ENCODE measurements at regions not wholly inside any gene's neighbourhood (a gene's known extent, or its start where the extent isn't known, plus 50 kb on each side); places are given as distances from the start of the nearest gene placed in this dataset.

GRCh38 chr10:121405096-121405495, 193.1 kb downstream of the FGFR2 start:
- no peak for TF ChIP-seq CTCF (optimal IDR thresholded peaks at IDR 0.05 in 1 of 3, IDR thresholded peaks at IDR 0.05 in 1 of 3, conservative IDR thresholded peaks at IDR 0.05 in 1 of 3; ENCODE audit: extremely low read depth in 1 of 3, insufficient read depth in 2 of 3, low read length in 3 of 3)
- no peak for TF ChIP-seq EZH2 (IDR thresholded peaks at IDR 0.05; ENCODE audit: low read length)
- H3K79me2 ChIP-seq (ENCODE audit: control insufficient read depth, insufficient read depth, low read length) = no peaks in the 10 kb centered on the region
- no peaks in the 10 kb centered on the region for H3K9me3 ChIP-seq (ENCODE audit: control insufficient read depth, low read depth, low read length)
- no peak overlapping the region for H3K4me2 ChIP-seq (ENCODE audit: control insufficient read depth, extremely low read depth, insufficient read depth, low read depth, low read length)
- FAIRE-seq (no peak), DNase-seq (ENCODE audit: low read depth, low spot score) (no peak)
- H4K20me1 ChIP-seq (ENCODE audit: control insufficient read depth, extremely low read depth, insufficient read depth, low read length) = no peaks in the 10 kb centered on the region
- no peak overlapping the region for H3K4me3 ChIP-seq (ENCODE audit: control insufficient read depth in 2 of 3, extremely low read depth in 1 of 3, insufficient read depth in 2 of 3, low read depth in 1 of 3, low read length in 3 of 3)
- H2AFZ ChIP-seq (ENCODE audit: control insufficient read depth, low read length) = no peak overlapping the region
- dilution Hi-C loops (cut with MboI; ENCODE audit: extremely low pct_ligation_motif_present, low sequenced_read_pairs) = no loop called here
- no peaks in the 10 kb centered on the region for H3K9me1 ChIP-seq (ENCODE audit: control insufficient read depth, extremely low read depth, insufficient read depth, low read length)
- H3K36me3 ChIP-seq (ENCODE audit: control insufficient read depth in 2 of 2, extremely low read depth in 1 of 2, insufficient read depth in 2 of 2, low read length in 2 of 2) = no peaks in the 10 kb centered on the region
- peaks cover 13% of the 10 kb centered on the region for H3K4me1 ChIP-seq (ENCODE audit: control insufficient read depth, extremely low read depth, insufficient read depth, low read length)
- no peaks in the 10 kb centered on the region for H3K27me3 ChIP-seq (ENCODE audit: control insufficient read depth, extremely low read depth, insufficient read depth, low read length)
- H3K27ac ChIP-seq (ENCODE audit: control insufficient read depth, insufficient read depth, low read length) = no peak overlapping the region
- H3K9ac ChIP-seq (ENCODE audit: control insufficient read depth, extremely low read depth, insufficient read depth, low read length) = no peak overlapping the region

- DNase-seq (ENCODE audit: low read depth, low spot score) = no peak
- dilution Hi-C loops (cut with MboI; ENCODE audit: extremely low pct_ligation_motif_present, low sequenced_read_pairs) = no loop called here
- H3K9ac ChIP-seq (ENCODE audit: control insufficient read depth, extremely low read depth, insufficient read depth, low read length) = no peak overlapping the region
- FAIRE-seq = no peak
- H3K9me1 ChIP-seq (ENCODE audit: control insufficient read depth, extremely low read depth, insufficient read depth, low read length) = no peaks in the 10 kb centered on the region
- TF ChIP-seq EZH2 (IDR thresholded peaks at IDR 0.05; ENCODE audit: low read length) = no peak
- no peak for TF ChIP-seq CTCF (optimal IDR thresholded peaks at IDR 0.05 in 1 of 3, IDR thresholded peaks at IDR 0.05 in 1 of 3, conservative IDR thresholded peaks at IDR 0.05 in 1 of 3; ENCODE audit: extremely low read depth in 1 of 3, insufficient read depth in 2 of 3, low read length in 3 of 3)
- no peaks in the 10 kb centered on the region for H3K9me3 ChIP-seq (ENCODE audit: control insufficient read depth, low read depth, low read length)
- no peak overlapping the region for H3K4me2 ChIP-seq (ENCODE audit: control insufficient read depth, extremely low read depth, insufficient read depth, low read depth, low read length)
- H3K4me1 ChIP-seq (ENCODE audit: control insufficient read depth, extremely low read depth, insufficient read depth, low read length) = peaks cover 13% of the 10 kb centered on the region
- H2AFZ ChIP-seq (ENCODE audit: control insufficient read depth, low read length) = no peak overlapping the region
- no peaks in the 10 kb centered on the region for H4K20me1 ChIP-seq (ENCODE audit: control insufficient read depth, extremely low read depth, insufficient read depth, low read length)
- no peak overlapping the region for H3K4me3 ChIP-seq (ENCODE audit: control insufficient read depth in 2 of 3, extremely low read depth in 1 of 3, insufficient read depth in 2 of 3, low read depth in 1 of 3, low read length in 3 of 3)
- H3K79me2 ChIP-seq (ENCODE audit: control insufficient read depth, insufficient read depth, low read length) = no peaks in the 10 kb centered on the region
- H3K36me3 ChIP-seq (ENCODE audit: control insufficient read depth in 2 of 2, extremely low read depth in 1 of 2, insufficient read depth in 2 of 2, low read length in 2 of 2) = no peaks in the 10 kb centered on the region
- H3K27me3 ChIP-seq (ENCODE audit: control insufficient read depth, extremely low read depth, insufficient read depth, low read length) = no peaks in the 10 kb centered on the region
- no peak overlapping the region for H3K27ac ChIP-seq (ENCODE audit: control insufficient read depth, insufficient read depth, low read length)
These were observed 192.7 kb downstream of the FGFR2 start for GRCh38 chr10:121405549-121405948.
